Caco-2 (cell line): ENCODE measurements at regions not wholly inside any gene's neighbourhood (a gene's known extent, or its start where the extent isn't known, plus 50 kb on each side); places are given as distances from the start of the nearest gene placed in this dataset.

Source experiments
- BruUV-seq: library from RNA; stranded (reverse); fragments of 400-500 nt; replicated peaks from 2 replicates; lab custom pipeline; 2021; lab: Mats Ljungman, UMichigan
- CTCF ChIA-PET: fragments of 300-600 bp; sonication (Branson Sonifier 250); formaldehyde crosslinking; loops from one replicate; lab custom pipeline; 2022; ENCODE audit warnings: antibody characterized with exemption; lab: Charles Lee
- POLR2A ChIA-PET: fragments of 300-600 bp; sonication (Branson Sonifier 250); formaldehyde crosslinking; loops from one replicate; lab custom pipeline; 2022; ENCODE audit warnings: antibody characterized with exemption; lab: Charles Lee
- DNase-seq, 2 experiments: peaks; one replicate each; pipeline versions ENCODE4 v3.0.0 to v3.0.0-alpha.2; 2020 to 2022
- H3K27me3 ChIP-seq: replicated peaks from 2 replicates; pipeline ENCODE4 v1.6.0; 2011; ENCODE audit warnings: low read length; ENCODE audit not compliant: control insufficient read depth, insufficient read depth
- H3K36me3 ChIP-seq: 2 replicates; pipeline ENCODE4 v1.5.1; 2011; ENCODE audit warnings: low read length; ENCODE audit not compliant: control insufficient read depth, insufficient read depth
- H3K4me1 ChIP-seq: fragments of 250-450 bp; sonication (Bioruptor Pico); 2 replicates; pipeline ENCODE4 v1.5.1; 2020; ENCODE audit warnings: mild to moderate bottlenecking
- H3K4me3 ChIP-seq: 2 replicates; pipeline ENCODE4 v1.5.1; 2011; ENCODE audit warnings: low read depth, mild to moderate bottlenecking, control low read depth, low read length
- H3K9me3 ChIP-seq: fragments of 250-450 bp; sonication (Bioruptor Pico); 2 replicates; pipeline ENCODE4 v1.5.1; 2020; ENCODE audit warnings: mild to moderate bottlenecking, moderate library complexity
- H3K27ac Mint-ChIP-seq: one replicate; pipeline ENCODE4 v1.8.0; 2022; ENCODE audit warnings: mixed read lengths; ENCODE audit not compliant: unreplicated experiment
- H3K27me3 Mint-ChIP-seq: one replicate; pipeline ENCODE4 v1.8.0; 2022; ENCODE audit warnings: mixed read lengths; ENCODE audit not compliant: insufficient read depth, unreplicated experiment
- H3K36me3 Mint-ChIP-seq: one replicate; pipeline ENCODE4 v1.8.0; 2022; ENCODE audit warnings: mild to moderate bottlenecking, mixed read lengths; ENCODE audit not compliant: insufficient read depth, unreplicated experiment
- H3K4me1 Mint-ChIP-seq: one replicate; pipeline ENCODE4 v1.8.0; 2022; ENCODE audit warnings: low read depth, mixed read lengths; ENCODE audit not compliant: unreplicated experiment
- H3K4me3 Mint-ChIP-seq: one replicate; pipeline ENCODE4 v1.8.0; 2022; ENCODE audit warnings: mild to moderate bottlenecking, moderate library complexity, mixed read lengths; ENCODE audit not compliant: unreplicated experiment
- H3K9me3 Mint-ChIP-seq: one replicate; pipeline ENCODE4 v1.8.0; 2022; ENCODE audit warnings: mixed read lengths; ENCODE audit not compliant: unreplicated experiment
- intact Hi-C: fragments of 100-400 bp; cut with micrococcal nuclease; formaldehyde crosslinking; loops from one replicate; pipeline ENCODE4 v1.10.0; 2022; ENCODE audit not compliant: unreplicated experiment
- TF ChIP-seq, protein P1 (sequence below), 2 experiments: fragments of 200-600 bp in 1 of 2; IDR thresholded peaks; 1 replicate in 1 of 2; 2 replicates in 1 of 2; pipeline versions ENCODE4 v1.5.1 to v1.8.0; 2011 to 2022; ENCODE audit warnings: antibody characterized with exemption in 1 of 2, control low read depth in 1 of 2, inconsistent platforms in 1 of 2, low read depth in 1 of 2, low read length in 1 of 2, mild to moderate bottlenecking in 1 of 2, moderate library complexity in 1 of 2; ENCODE audit not compliant: insufficient read depth in 1 of 2, severe bottlenecking in 1 of 2, unreplicated experiment in 1 of 2

DNA sequence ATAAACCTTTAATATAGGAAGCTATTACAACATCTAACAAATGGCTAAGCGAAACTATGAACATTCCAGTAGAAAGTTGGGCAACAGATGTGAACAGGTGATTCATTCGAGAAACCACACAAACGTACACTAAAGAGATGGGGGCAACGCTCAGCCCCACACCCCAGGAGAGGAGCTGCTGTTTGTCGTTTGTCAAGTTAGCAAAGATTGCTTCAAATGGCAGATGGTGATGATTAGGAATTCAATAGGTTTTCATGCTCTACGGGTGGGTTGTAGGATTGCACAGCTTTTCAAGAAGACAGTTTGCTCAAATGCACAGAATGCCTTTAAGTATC is 154.7 kb upstream of the HDAC4 start:
- ChIA-PET CTCF (no interaction called here), POLR2A (no interaction called here)
- TF ChIP-seq, protein P1, sequence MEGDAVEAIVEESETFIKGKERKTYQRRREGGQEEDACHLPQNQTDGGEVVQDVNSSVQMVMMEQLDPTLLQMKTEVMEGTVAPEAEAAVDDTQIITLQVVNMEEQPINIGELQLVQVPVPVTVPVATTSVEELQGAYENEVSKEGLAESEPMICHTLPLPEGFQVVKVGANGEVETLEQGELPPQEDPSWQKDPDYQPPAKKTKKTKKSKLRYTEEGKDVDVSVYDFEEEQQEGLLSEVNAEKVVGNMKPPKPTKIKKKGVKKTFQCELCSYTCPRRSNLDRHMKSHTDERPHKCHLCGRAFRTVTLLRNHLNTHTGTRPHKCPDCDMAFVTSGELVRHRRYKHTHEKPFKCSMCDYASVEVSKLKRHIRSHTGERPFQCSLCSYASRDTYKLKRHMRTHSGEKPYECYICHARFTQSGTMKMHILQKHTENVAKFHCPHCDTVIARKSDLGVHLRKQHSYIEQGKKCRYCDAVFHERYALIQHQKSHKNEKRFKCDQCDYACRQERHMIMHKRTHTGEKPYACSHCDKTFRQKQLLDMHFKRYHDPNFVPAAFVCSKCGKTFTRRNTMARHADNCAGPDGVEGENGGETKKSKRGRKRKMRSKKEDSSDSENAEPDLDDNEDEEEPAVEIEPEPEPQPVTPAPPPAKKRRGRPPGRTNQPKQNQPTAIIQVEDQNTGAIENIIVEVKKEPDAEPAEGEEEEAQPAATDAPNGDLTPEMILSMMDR (IDR thresholded peaks at IDR 0.05; ENCODE audit: insufficient read depth in 1 of 2, low read depth in 1 of 2, low read length in 1 of 2, severe bottlenecking in 1 of 2, unreplicated experiment in 1 of 2): no peak
- Mint-ChIP-seq H3K4me1 (no peaks in the 10 kb centered on the region), H3K27me3 (peaks cover 4% of the 10 kb centered on the region), H3K27ac (no peak overlapping the region), H3K36me3 (no peaks in the 10 kb centered on the region), H3K4me3 (no peak overlapping the region), H3K9me3 (no peaks in the 10 kb centered on the region)
- intact Hi-C loops: no loop called here
- H3K27me3 ChIP-seq: no peaks in the 10 kb centered on the region
- no peak for DNase-seq
- no peak overlapping the region for H3K4me3 ChIP-seq
- no peaks in the 10 kb centered on the region for H3K9me3 ChIP-seq
- no peaks in the 10 kb centered on the region for H3K4me1 ChIP-seq
- BruUV-seq: no TSS peak
- no peaks in the 10 kb centered on the region for H3K36me3 ChIP-seq

DNA sequence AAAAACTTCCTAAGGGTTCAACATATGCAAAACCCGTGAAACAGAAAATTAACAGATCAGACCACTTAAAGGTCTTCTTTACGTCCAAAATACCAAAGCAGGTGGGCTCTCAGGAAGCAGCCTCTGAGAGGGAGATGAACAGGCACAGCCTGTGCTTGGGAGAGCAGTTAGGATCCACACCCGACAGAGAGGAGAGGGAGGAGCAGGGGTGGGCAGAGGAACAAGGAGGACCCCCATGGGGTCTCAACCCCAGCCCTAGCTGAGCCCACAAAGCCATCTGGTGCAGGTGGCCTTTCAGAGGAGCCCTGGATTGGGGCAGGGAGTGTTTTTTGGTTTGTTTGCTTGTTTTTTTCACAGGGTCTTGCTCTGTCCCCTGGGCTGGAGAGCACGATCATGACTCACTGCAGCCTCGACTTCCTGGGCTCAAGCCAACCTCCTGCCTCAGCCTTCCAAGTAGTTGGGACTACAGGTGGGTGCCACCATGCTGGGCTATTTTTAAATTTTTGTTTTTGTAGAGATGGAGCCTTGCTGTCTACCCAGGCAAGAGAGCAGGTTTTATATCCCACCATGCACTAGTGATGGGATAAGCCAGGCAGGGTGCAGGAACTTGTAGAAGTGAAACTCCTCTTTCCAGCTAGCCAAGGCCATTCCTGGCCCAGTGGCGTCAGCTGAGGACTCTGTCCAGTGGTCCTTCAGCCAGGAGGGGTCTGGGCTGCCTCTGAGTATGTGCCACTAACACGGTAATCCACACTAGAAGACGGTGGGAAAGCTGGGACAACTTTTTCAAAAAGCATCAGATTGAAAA is 154.1 kb upstream of the HDAC4 start:
- no TSS peak for BruUV-seq
- Mint-ChIP-seq H3K9me3 (no peaks in the 10 kb centered on the region), H3K4me1 (no peaks in the 10 kb centered on the region), H3K27ac (no peak overlapping the region), H3K4me3 (no peak overlapping the region), H3K36me3 (no peaks in the 10 kb centered on the region), H3K27me3 (peaks cover 4% of the 10 kb centered on the region)
- no peak for DNase-seq
- CTCF ChIA-PET: no interaction called here
- Histone ChIP-seq H3K27me3 (no peaks in the 10 kb centered on the region), H3K36me3 (no peaks in the 10 kb centered on the region), H3K9me3 (no peaks in the 10 kb centered on the region), H3K4me3 (no peak overlapping the region), H3K4me1 (no peaks in the 10 kb centered on the region)
- intact Hi-C loops: no loop called here
- POLR2A ChIA-PET: no interaction called here
- TF ChIP-seq, protein P1 (IDR thresholded peaks at IDR 0.05; ENCODE audit: insufficient read depth in 1 of 2, low read depth in 1 of 2, low read length in 1 of 2, severe bottlenecking in 1 of 2, unreplicated experiment in 1 of 2): no peak

DNA sequence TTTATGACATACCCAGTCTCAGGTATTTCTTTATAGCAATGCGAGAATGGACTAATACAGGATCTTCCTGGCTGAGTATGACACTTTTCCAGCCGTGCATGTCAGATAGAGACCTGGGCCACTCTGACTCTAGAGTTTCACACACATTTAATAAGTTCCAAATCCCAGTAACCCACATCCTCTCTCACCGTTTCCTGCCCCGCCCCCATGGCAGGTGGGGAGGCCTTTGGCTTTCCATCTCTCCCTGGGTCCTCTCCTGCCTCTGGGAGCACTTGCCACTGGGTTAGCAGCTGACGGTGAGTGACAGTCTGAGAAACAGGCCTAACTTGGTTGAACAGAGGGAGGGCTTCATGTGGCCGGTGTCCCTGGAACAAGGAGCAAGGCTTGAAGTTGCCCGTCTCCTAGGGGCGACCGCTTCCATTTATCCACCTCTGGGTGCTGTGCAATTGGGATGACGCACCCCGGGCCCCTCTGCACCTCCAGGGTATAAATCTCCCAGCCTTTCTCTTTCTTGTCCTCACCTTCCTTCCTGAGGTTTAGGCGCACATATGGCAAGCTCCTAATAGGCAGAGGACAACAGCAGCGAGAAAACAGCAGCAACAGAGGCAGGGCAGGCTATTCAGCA is 152.7 kb upstream of the HDAC4 start:
- Histone ChIP-seq H3K4me3 (no peak overlapping the region), H3K27me3 (no peaks in the 10 kb centered on the region), H3K36me3 (no peaks in the 10 kb centered on the region), H3K4me1 (no peaks in the 10 kb centered on the region), H3K9me3 (no peaks in the 10 kb centered on the region)
- intact Hi-C loops: no loop called here
- ChIA-PET POLR2A (no interaction called here), CTCF (no interaction called here)
- Mint-ChIP-seq H3K4me3 (no peak overlapping the region), H3K4me1 (no peaks in the 10 kb centered on the region), H3K27me3 (peaks cover 8% of the 10 kb centered on the region), H3K9me3 (peaks cover 8% of the 10 kb centered on the region), H3K27ac (no peak overlapping the region), H3K36me3 (no peaks in the 10 kb centered on the region)
- TF ChIP-seq, protein P1 (IDR thresholded peaks at IDR 0.05; ENCODE audit: insufficient read depth in 1 of 2, low read depth in 1 of 2, low read length in 1 of 2, severe bottlenecking in 1 of 2, unreplicated experiment in 1 of 2): no peak
- no peak for DNase-seq
- BruUV-seq: no TSS peak
